ENCODE measurements at regions not wholly inside any gene's neighbourhood (a gene's known extent, or its start where the extent isn't known, plus 50 kb on each side); places are given as distances from the start of the nearest gene placed in this dataset.

GRCh38 chr2:194363295-194363694 is 1293.7 kb upstream of the SLC39A10 start:
- Histone ChIP-seq H3K4me3 (no peak overlapping the region), H3K27ac (no peak overlapping the region), H3K9me3 (peaks cover 7% of the 10 kb centered on the region), H3K36me3 (no peaks in the 10 kb centered on the region), H3K27me3 (no peaks in the 10 kb centered on the region), H3K4me1 (no peaks in the 10 kb centered on the region)
- TF ChIP-seq POLR2A (IDR thresholded peaks at IDR 0.05) (no peak), CTCF (IDR thresholded peaks at IDR 0.05) (no peak), POLR2AphosphoS5 (IDR thresholded peaks at IDR 0.05) (no peak), EP300 (IDR thresholded peaks at IDR 0.05) (no peak)
- no peak for DNase-seq (ENCODE audit: low spot score in 2 of 2)

- DNase-seq (ENCODE audit: low spot score in 2 of 2) = no peak
- no peak overlapping the region for H3K4me3 ChIP-seq
- TF ChIP-seq POLR2AphosphoS5 (IDR thresholded peaks at IDR 0.05) = no peak
- no peak for TF ChIP-seq EP300 (IDR thresholded peaks at IDR 0.05)
- TF ChIP-seq CTCF (IDR thresholded peaks at IDR 0.05) = no peak
- no peak for TF ChIP-seq POLR2A (IDR thresholded peaks at IDR 0.05)
These were observed 1304.5 kb upstream of the SLC39A10 start for GRCh38 chr2:194352505-194352904.

GRCh38 chr2:194346193-194346592 is 1310.8 kb upstream of the SLC39A10 start:
- no peaks in the 10 kb centered on the region for H3K27me3 ChIP-seq
- 49% methylated on average over 1 of the region's 1 CpG for WGBS
- H3K4me1 ChIP-seq = no peaks in the 10 kb centered on the region
- no peak for DNase-seq (ENCODE audit: low spot score in 2 of 2)
- H3K36me3 ChIP-seq = no peaks in the 10 kb centered on the region
- TF ChIP-seq EP300 (IDR thresholded peaks at IDR 0.05) = no peak
- TF ChIP-seq CTCF (IDR thresholded peaks at IDR 0.05) = no peak
- TF ChIP-seq POLR2A (IDR thresholded peaks at IDR 0.05) = no peak
- TF ChIP-seq POLR2AphosphoS5 (IDR thresholded peaks at IDR 0.05) = no peak
- no peak overlapping the region for H3K27ac ChIP-seq
- no peak overlapping the region for H3K4me3 ChIP-seq
- no peaks in the 10 kb centered on the region for H3K9me3 ChIP-seq

More at GRCh38 chr2:194352505-194352904, 1304.5 kb upstream of the SLC39A10 start:
- 76% methylated on average over 1 of the region's 1 CpG for WGBS
- Histone ChIP-seq H3K36me3 (no peaks in the 10 kb centered on the region), H3K27me3 (no peaks in the 10 kb centered on the region), H3K4me1 (no peaks in the 10 kb centered on the region), H3K27ac (no peak overlapping the region), H3K9me3 (no peaks in the 10 kb centered on the region)

GRCh38 chr2:194345347-194345746 is 1311.7 kb upstream of the SLC39A10 start:
- no peaks in the 10 kb centered on the region for H3K27me3 ChIP-seq
- no peaks in the 10 kb centered on the region for H3K36me3 ChIP-seq

GRCh38 chr2:194343167-194343566 is 1313.9 kb upstream of the SLC39A10 start:
- no peak overlapping the region for H3K27ac ChIP-seq
- no peak for DNase-seq (ENCODE audit: low spot score in 2 of 2)
- H3K9me3 ChIP-seq = no peaks in the 10 kb centered on the region
- H3K4me3 ChIP-seq = no peak overlapping the region
- 53% methylated on average over 3 of the region's 3 CpGs for WGBS
- H3K27me3 ChIP-seq = no peaks in the 10 kb centered on the region
- no peaks in the 10 kb centered on the region for H3K4me1 ChIP-seq
- no peak for TF ChIP-seq POLR2A (IDR thresholded peaks at IDR 0.05)
- TF ChIP-seq EP300 (IDR thresholded peaks at IDR 0.05) = no peak
- TF ChIP-seq POLR2AphosphoS5 (IDR thresholded peaks at IDR 0.05) = no peak
- TF ChIP-seq CTCF (IDR thresholded peaks at IDR 0.05) = no peak
- H3K36me3 ChIP-seq = no peaks in the 10 kb centered on the region

More at GRCh38 chr2:194345347-194345746, 1311.7 kb upstream of the SLC39A10 start:
- Histone ChIP-seq H3K27ac (no peak overlapping the region), H3K4me1 (no peaks in the 10 kb centered on the region), H3K9me3 (no peaks in the 10 kb centered on the region), H3K4me3 (no peak overlapping the region)
- no peak for DNase-seq (ENCODE audit: low spot score in 2 of 2)
- 90% methylated on average over 2 of the region's 2 CpGs for WGBS
- TF ChIP-seq EP300 (IDR thresholded peaks at IDR 0.05) (no peak), POLR2AphosphoS5 (IDR thresholded peaks at IDR 0.05) (no peak), POLR2A (IDR thresholded peaks at IDR 0.05) (no peak)

Data from suprapubic skin (tissue), 4 donors.